Vagina (tissue), 2 donors: ENCODE measurements at regions not wholly inside any gene's neighbourhood (a gene's known extent, or its start where the extent isn't known, plus 50 kb on each side); places are given as distances from the start of the nearest gene placed in this dataset.

Experiments used
- DNase-seq, 2 donors: peaks; one replicate each; pipeline ENCODE4 v3.0.0-alpha.2; 2017; ENCODE audit errors: extremely low spot score in 2 of 2
- H3K27ac ChIP-seq: fragments of 200-600 bp; sonication (generic); one replicate; pipeline ENCODE4 v1.5.1; 2019
- H3K27me3 ChIP-seq: fragments of 200-600 bp; sonication (generic); one replicate; pipeline ENCODE4 v1.5.1; 2019
- H3K36me3 ChIP-seq, 2 donors: fragments of 200-600 bp; sonication (generic); one replicate each; pipeline ENCODE4 v1.5.1; 2017 to 2019
- H3K4me1 ChIP-seq: fragments of 200-600 bp; sonication (generic); one replicate; pipeline ENCODE4 v1.5.1; 2019
- H3K4me3 ChIP-seq, 2 donors: fragments of 200-600 bp; sonication (generic); 1 replicate in 1 of 2; 2 replicates in 1 of 2; pipeline ENCODE4 v1.5.1; 2016 to 2019
- H3K9me3 ChIP-seq: fragments of 200-600 bp; sonication (generic); one replicate; pipeline ENCODE4 v1.5.1; 2019
- CTCF ChIP-seq, 3 experiments: fragments of 450-650 bp in 2 of 3; fragments of 200-600 bp in 1 of 3; sonication (generic) in 1 of 3; IDR thresholded peaks; one replicate each; pipeline ENCODE4 v1.5.1; 2017 to 2019; ENCODE audit warnings: antibody characterized with exemption in 3 of 3, mild to moderate bottlenecking in 2 of 3, moderate library complexity in 2 of 3
- POLR2A ChIP-seq, 2 donors: fragments of 450-650 bp; IDR thresholded peaks; one replicate each; pipeline ENCODE4 v1.6.1; 2017; ENCODE audit warnings: antibody characterized with exemption in 2 of 2, mild to moderate bottlenecking in 2 of 2, moderate library complexity in 2 of 2
- POLR2AphosphoS5 ChIP-seq, 2 donors: sonication (generic); formaldehyde crosslinking; IDR thresholded peaks; one replicate each; pipeline ENCODE4 v1.9.0; 2017; ENCODE audit warnings: antibody characterized with exemption in 2 of 2, mild to moderate bottlenecking in 2 of 2, low read depth in 1 of 2; ENCODE audit not compliant: insufficient read depth in 1 of 2
- intact Hi-C: fragments of 100-400 bp; cut with DNase I; formaldehyde crosslinking; loops from one replicate; pipeline ENCODE4 v1.15.1; 2023

GRCh38 chr10:104521901-104522694, 119.0 kb upstream of the SORCS3 start:
- H3K9me3 ChIP-seq: no peaks in the 10 kb centered on the region
- H3K27ac ChIP-seq: no peak overlapping the region
- H3K4me3 ChIP-seq: no peak overlapping the region
- DNase-seq: no peak
- intact Hi-C loops: no loop called here
- H3K27me3 ChIP-seq: no peaks in the 10 kb centered on the region
- no peaks in the 10 kb centered on the region for H3K36me3 ChIP-seq
- TF ChIP-seq CTCF (IDR thresholded peaks at IDR 0.05): no peak
- no peak for TF ChIP-seq POLR2A (IDR thresholded peaks at IDR 0.05)
- H3K4me1 ChIP-seq: no peaks in the 10 kb centered on the region

DNA sequence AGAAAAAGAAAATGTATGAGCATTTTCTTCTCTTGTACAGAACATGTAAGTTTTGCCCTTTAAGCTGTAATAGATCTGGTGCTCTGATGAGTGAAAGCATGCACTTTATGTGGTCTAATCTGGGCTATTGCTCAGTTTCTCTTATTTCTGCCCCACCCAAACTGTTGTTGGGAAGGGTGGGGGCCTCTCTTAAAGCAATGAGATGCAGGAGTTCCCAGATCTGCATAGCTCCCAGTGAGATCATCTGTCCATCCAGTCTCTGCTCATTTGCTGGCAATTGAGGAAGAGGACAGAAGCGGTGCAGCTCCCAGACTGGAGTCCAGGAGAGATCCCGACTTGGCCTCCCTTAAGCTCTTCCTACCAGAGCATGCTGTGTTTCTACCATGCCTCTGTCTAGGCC, 114.9 kb upstream of the SORCS3 start:
- H3K27ac ChIP-seq: no peak overlapping the region
- H3K36me3 ChIP-seq: no peaks in the 10 kb centered on the region
- no peaks in the 10 kb centered on the region for H3K27me3 ChIP-seq
- H3K4me1 ChIP-seq: no peaks in the 10 kb centered on the region
- H3K9me3 ChIP-seq: no peaks in the 10 kb centered on the region
- H3K4me3 ChIP-seq: no peak overlapping the region
- DNase-seq: no peak
- TF ChIP-seq CTCF (IDR thresholded peaks at IDR 0.05): no peak
- no peak for TF ChIP-seq POLR2AphosphoS5 (IDR thresholded peaks at IDR 0.05; ENCODE audit: insufficient read depth in 1 of 2, low read depth in 1 of 2)
- TF ChIP-seq POLR2A (IDR thresholded peaks at IDR 0.05): no peak
- intact Hi-C loops: no loop called here

DNA sequence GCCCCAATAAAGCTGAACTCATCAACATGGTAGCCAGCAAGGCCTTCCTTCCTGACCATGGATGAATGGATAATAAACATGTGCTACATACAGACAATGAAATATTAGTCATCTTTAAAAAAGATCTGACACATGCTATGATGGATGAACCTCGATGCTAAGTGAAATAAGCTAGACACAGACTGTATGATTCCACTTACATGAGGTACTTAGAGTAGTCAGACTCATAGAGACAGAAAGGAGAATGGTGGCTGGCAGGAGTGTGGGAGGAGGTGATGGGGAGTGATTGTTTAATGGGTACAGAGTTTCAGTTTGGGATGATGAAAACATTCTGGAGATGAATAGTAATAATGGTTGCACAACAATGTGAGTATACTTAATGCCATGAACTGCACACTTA, 114.1 kb upstream of the SORCS3 start:
- Histone ChIP-seq H3K36me3 (no peaks in the 10 kb centered on the region), H3K4me1 (no peaks in the 10 kb centered on the region), H3K27me3 (no peaks in the 10 kb centered on the region), H3K27ac (no peak overlapping the region), H3K4me3 (no peak overlapping the region), H3K9me3 (no peaks in the 10 kb centered on the region)
- no peak for TF ChIP-seq POLR2A (IDR thresholded peaks at IDR 0.05)
- TF ChIP-seq CTCF (IDR thresholded peaks at IDR 0.05): no peak
- no peak for TF ChIP-seq POLR2AphosphoS5 (IDR thresholded peaks at IDR 0.05; ENCODE audit: insufficient read depth in 1 of 2, low read depth in 1 of 2)
- intact Hi-C loops: no loop called here
- no peak for DNase-seq

DNA sequence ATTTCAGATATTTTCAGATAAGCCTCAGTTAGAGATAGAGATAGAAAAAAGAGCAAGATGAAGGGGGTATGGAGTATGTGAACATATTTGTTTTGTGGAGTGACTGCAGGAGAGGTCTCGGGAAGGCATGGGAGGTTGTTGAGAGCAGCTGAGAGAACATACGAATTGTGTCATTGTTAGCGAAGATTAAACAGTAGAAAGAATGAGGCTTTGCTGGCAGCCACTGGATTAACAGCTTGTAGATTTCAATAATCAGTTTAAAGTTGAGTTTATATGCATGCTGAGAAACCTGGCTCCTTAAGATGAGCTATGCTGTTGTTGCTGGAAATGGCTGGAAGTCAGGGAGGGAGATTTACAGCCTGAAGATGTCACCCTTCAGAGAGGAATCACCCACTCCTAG, 100.9 kb upstream of the SORCS3 start:
- TF ChIP-seq POLR2A (IDR thresholded peaks at IDR 0.05) (no peak), CTCF (IDR thresholded peaks at IDR 0.05) (no peak), POLR2AphosphoS5 (IDR thresholded peaks at IDR 0.05; ENCODE audit: insufficient read depth in 1 of 2, low read depth in 1 of 2) (no peak)
- Histone ChIP-seq H3K9me3 (no peaks in the 10 kb centered on the region), H3K4me1 (no peaks in the 10 kb centered on the region), H3K4me3 (no peak overlapping the region), H3K36me3 (no peaks in the 10 kb centered on the region), H3K27ac (no peak overlapping the region), H3K27me3 (no peaks in the 10 kb centered on the region)
- intact Hi-C loops: no loop called here
- no peak for DNase-seq

DNA sequence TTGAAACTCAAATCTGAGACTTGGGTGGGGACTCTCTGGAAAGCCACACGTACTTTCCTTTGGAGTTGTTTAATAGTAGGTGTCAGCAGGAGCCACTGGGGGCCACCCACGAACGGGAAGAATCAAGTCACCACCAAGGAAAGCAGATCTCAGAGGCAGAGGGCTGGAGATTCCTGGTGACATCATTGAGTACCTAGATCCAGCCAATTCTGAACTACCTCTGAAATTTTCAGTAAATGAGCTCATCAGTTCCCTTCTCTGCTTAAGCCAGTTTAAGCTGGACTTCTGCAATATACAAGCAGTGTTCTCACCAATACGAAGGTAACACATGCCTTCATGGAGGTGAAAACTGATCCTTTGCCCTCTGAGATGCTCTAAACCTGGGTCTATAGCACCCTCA, 99.3 kb upstream of the SORCS3 start:
- no peaks in the 10 kb centered on the region for H3K27me3 ChIP-seq
- no peak overlapping the region for H3K4me3 ChIP-seq
- H3K27ac ChIP-seq: no peak overlapping the region
- no peak for DNase-seq
- no peaks in the 10 kb centered on the region for H3K4me1 ChIP-seq
- H3K9me3 ChIP-seq: no peaks in the 10 kb centered on the region
- TF ChIP-seq CTCF (IDR thresholded peaks at IDR 0.05): no peak
- no peak for TF ChIP-seq POLR2AphosphoS5 (IDR thresholded peaks at IDR 0.05; ENCODE audit: insufficient read depth in 1 of 2, low read depth in 1 of 2)
- no peak for TF ChIP-seq POLR2A (IDR thresholded peaks at IDR 0.05)
- H3K36me3 ChIP-seq: no peaks in the 10 kb centered on the region
- intact Hi-C loops: no loop called here
